Common myeloid progenitor, CD34-positive (primary cell): ENCODE measurements at regions not wholly inside any gene's neighbourhood (a gene's known extent, or its start where the extent isn't known, plus 50 kb on each side); places are given as distances from the start of the nearest gene placed in this dataset.

Experiments used
- CTCF ChIA-PET: fragments of 350-600 bp; sonication (Branson Sonifier 250); formaldehyde crosslinking; loops from one replicate; lab custom pipeline; 2021; ENCODE audit warnings: antibody characterized with exemption; lab: Charles Lee
- POLR2A ChIA-PET: fragments of 350-600 bp; sonication (Branson Sonifier 250); formaldehyde crosslinking; loops from one replicate; lab custom pipeline; 2021; ENCODE audit warnings: antibody characterized with exemption; lab: Charles Lee
- DNase-seq, 3 donors: peaks; one replicate each; pipeline versions ENCODE4 v3.0.0 to v3.0.0-alpha.2; 2013
- H3K27ac ChIP-seq, 2 experiments: 1 replicate in 1 of 2; 2 replicates in 1 of 2; pipeline ENCODE4 v1.7.0; 2013; ENCODE audit warnings: inconsistent platforms in 2 of 2, low read length in 2 of 2, mild to moderate bottlenecking in 2 of 2, low read depth in 1 of 2, moderate library complexity in 1 of 2; ENCODE audit not compliant: severe bottlenecking in 2 of 2, insufficient read depth in 1 of 2, poor library complexity in 1 of 2
- H3K27me3 ChIP-seq, 5 experiments: replicated peaks in 2 of 5; 1 replicate in 3 of 5; 2 replicates in 2 of 5; pipeline versions ENCODE4 v1.6.1 to v1.7.0; 2013; ENCODE audit warnings: low read length in 4 of 5, mild to moderate bottlenecking in 2 of 5, moderate library complexity in 2 of 5, inconsistent platforms in 1 of 5; ENCODE audit not compliant: insufficient read depth in 5 of 5, control insufficient read depth in 4 of 5
- H3K36me3 ChIP-seq, 4 experiments: 1 replicate in 2 of 4; 2 replicates in 2 of 4; pipeline versions ENCODE4 v1.6.1 to v1.7.0; 2013; ENCODE audit warnings: low read length in 3 of 4, control low read depth in 1 of 4, mild to moderate bottlenecking in 1 of 4; ENCODE audit not compliant: control insufficient read depth in 4 of 4, insufficient read depth in 4 of 4
- H3K4me1 ChIP-seq, 4 experiments: 1 replicate in 3 of 4; 2 replicates in 1 of 4; pipeline versions ENCODE4 v1.6.1 to v1.7.1; 2013; ENCODE audit warnings: low read length in 3 of 4, mild to moderate bottlenecking in 3 of 4, control low read depth in 1 of 4, inconsistent platforms in 1 of 4, moderate library complexity in 1 of 4; ENCODE audit not compliant: control insufficient read depth in 4 of 4, insufficient read depth in 4 of 4; ENCODE audit errors: control extremely low read depth in 1 of 4
- H3K4me3 ChIP-seq, 7 experiments: 1 replicate in 4 of 7; 2 replicates in 3 of 7; pipeline versions ENCODE4 v1.5.1 to v1.7.0; 2013; ENCODE audit warnings: mild to moderate bottlenecking in 7 of 7, low read length in 6 of 7, moderate library complexity in 6 of 7, inconsistent platforms in 2 of 7, low read depth in 2 of 7, control low read depth in 1 of 7; ENCODE audit not compliant: insufficient read depth in 4 of 7, control insufficient read depth in 1 of 7; ENCODE audit errors: extremely low read depth in 1 of 7
- H3K9me3 ChIP-seq, 5 experiments: 1 replicate in 4 of 5; 2 replicates in 1 of 5; pipeline versions ENCODE4 v1.6.1 to v1.7.1; 2013; ENCODE audit warnings: low read length in 4 of 5, mild to moderate bottlenecking in 2 of 5, inconsistent platforms in 1 of 5, low read depth in 1 of 5, moderate library complexity in 1 of 5; ENCODE audit not compliant: control insufficient read depth in 4 of 5, insufficient read depth in 2 of 5; ENCODE audit errors: control extremely low read depth in 1 of 5
- WGBS: methylation state at CpG from one replicate; pipeline ENCODE4 v1.1.5; 2013; ENCODE audit not compliant: insufficient coverage; 5-methylcytosine and 5-hydroxymethylcytosine counted together

GRCh38 chr3:194287374-194287773 lies 63.8 kb downstream of the CPN2 start:
- CTCF ChIA-PET: interaction anchor here (1.0 to 1.8 kb wide), 11 partner anchors 11 to 508 kb away, joined by 3 to 8 read pairs (median 3); no protein-coding TSS in a partner anchor
- Histone ChIP-seq H3K4me1 (peaks cover 0 to 21% (median 12%) of the 10 kb centered on the region in 4 experiments), H3K4me3 (no peak overlapping the region), H3K9me3 (peaks cover 0 to 9% (median 0%) of the 10 kb centered on the region in 5 experiments), H3K27me3 (no peaks in the 10 kb centered on the region), H3K27ac (no peak overlapping the region), H3K36me3 (no peaks in the 10 kb centered on the region)
- POLR2A ChIA-PET: no interaction called here
- 100% methylated on average over 1 of the region's 3 CpGs for WGBS
- no peak for DNase-seq

DNA sequence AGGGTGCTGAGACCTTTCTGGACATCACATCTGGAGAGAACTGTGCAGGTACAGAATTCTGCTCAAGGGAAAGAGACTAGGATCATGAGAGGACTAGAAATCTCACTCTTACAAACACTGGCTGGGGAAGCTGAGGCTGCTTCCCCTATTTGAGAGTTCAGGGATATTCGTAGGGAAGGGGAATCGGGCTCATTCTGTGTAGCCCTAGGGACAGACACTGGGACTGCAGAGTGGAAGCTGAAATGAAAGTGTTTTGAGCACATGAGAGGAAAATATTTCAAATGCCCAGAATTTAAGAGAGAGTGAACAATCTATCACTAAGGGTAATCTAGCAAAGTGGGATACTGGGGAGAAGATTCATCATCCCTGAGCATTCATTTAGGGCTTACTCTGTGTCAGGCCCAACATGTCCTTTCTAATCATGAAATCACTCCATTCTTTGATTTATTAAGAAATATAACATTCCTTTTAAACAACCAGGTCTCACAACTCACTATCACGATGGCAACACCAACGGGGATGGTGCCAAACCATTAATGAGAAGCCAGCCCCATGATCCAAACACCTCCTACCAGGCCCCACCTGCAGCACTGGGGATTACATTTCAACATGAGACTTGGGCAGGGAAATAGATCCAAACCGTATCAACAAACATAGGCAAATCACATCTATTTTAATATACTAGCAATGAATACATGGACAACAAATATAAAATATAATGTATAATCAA lies 63.0 kb downstream of the CPN2 start:
- Histone ChIP-seq H3K9me3 (peaks cover 0 to 11% (median 0%) of the 10 kb centered on the region in 5 experiments), H3K4me3 (no peak overlapping the region), H3K4me1 (peaks cover 0 to 20% (median 12%) of the 10 kb centered on the region in 4 experiments), H3K27me3 (no peaks in the 10 kb centered on the region), H3K36me3 (no peaks in the 10 kb centered on the region), H3K27ac (no peak overlapping the region)
- ChIA-PET CTCF (interaction anchor here (1.0 to 1.5 kb wide), 5 partner anchors 12 to 21 kb away, joined by 3 to 6 read pairs (median 4); no protein-coding TSS in a partner anchor), POLR2A (no interaction called here)
- 97% methylated on average over 4 of the region's 5 CpGs for WGBS
- no peak for DNase-seq
